ENCODE measurements at regions not wholly inside any gene's neighbourhood (a gene's known extent, or its start where the extent isn't known, plus 50 kb on each side); places are given as distances from the start of the nearest gene placed in this dataset.
"Not testable (repeated sequence)": the region's sequence is repeated elsewhere in the genome, so short reads cannot be mapped to it uniquely, and the experiment has no call there.

GRCh38 chr14:105896961-105897724, 370.8 kb downstream of the TMEM121 start:
- TF ChIP-seq CHD2 (IDR thresholded peaks at IDR 0.05; ENCODE audit: low read length, partially characterized antibody); CTCF (IDR thresholded peaks at IDR 0.05); FOSL2 (IDR thresholded peaks at IDR 0.05); FOSL2 (CRISPR knock-in tag; IDR thresholded peaks at IDR 0.05); FOSB (CRISPR knock-in tag; IDR thresholded peaks at IDR 0.05); RAD21 (conservative IDR thresholded peaks at IDR 0.05 in 1 of 2, IDR thresholded peaks at IDR 0.05 in 1 of 2); HDAC2 (IDR thresholded peaks at IDR 0.05); USF2 (IDR thresholded peaks at IDR 0.05); REST (IDR thresholded peaks at IDR 0.05): not testable (repeated sequence)
- TF ChIP-seq, protein P1, sequence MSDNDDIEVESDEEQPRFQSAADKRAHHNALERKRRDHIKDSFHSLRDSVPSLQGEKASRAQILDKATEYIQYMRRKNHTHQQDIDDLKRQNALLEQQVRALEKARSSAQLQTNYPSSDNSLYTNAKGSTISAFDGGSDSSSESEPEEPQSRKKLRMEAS (IDR thresholded peaks at IDR 0.05), result not testable (repeated sequence)
